NCI-H446 treated with DMSO at 0.1 percent for 48 hours (cell line): ENCODE measurements at regions not wholly inside any gene's neighbourhood (a gene's known extent, or its start where the extent isn't known, plus 50 kb on each side); places are given as distances from the start of the nearest gene placed in this dataset.

Source experiments
- DNase-seq: peaks from one replicate; lab custom pipeline; 2025; lab: John Stamatoyannopoulos, UW

- DNase-seq, result no peak
Measured at GRCh38 chr1:219669556-219669955, 56.7 kb upstream of the ZC3H11B start.

GRCh38 chr1:219669042-219669441, 56.1 kb upstream of the ZC3H11B start:
- DNase-seq, result no peak

GRCh38 chr1:219668446-219668845, 55.5 kb upstream of the ZC3H11B start:
- no peak for DNase-seq

GRCh38 chr1:219666242-219666641, 53.3 kb upstream of the ZC3H11B start:
- no peak for DNase-seq

GRCh38 chr1:219665089-219665488, 52.2 kb upstream of the ZC3H11B start:
- no peak for DNase-seq

- DNase-seq, result no peak
Measured at GRCh38 chr1:219664310-219665029, 51.6 kb upstream of the ZC3H11B start.
